ENCODE measurements at regions not wholly inside any gene's neighbourhood (a gene's known extent, or its start where the extent isn't known, plus 50 kb on each side); places are given as distances from the start of the nearest gene placed in this dataset.

DNA sequence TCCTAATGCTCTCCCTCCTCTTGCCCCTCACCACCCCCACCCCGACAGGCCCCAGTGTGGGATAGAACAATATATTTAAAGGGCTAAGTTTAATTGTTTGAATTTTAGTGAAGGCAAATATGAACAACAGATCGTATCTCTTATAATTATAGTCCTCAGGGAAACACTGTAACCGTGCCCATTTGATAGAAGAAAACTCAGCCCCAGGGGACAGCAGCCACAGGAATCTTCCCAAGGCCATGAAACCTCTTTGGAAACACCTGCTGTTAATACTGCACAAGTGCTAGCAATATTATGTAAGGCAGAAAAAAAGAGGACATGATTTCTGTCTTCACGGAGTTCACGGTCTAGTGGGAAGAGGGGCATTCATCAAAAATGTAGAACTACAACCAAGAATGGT is 142.2 kb downstream of the URB2 start:
- no peak for DNase-seq

DNA sequence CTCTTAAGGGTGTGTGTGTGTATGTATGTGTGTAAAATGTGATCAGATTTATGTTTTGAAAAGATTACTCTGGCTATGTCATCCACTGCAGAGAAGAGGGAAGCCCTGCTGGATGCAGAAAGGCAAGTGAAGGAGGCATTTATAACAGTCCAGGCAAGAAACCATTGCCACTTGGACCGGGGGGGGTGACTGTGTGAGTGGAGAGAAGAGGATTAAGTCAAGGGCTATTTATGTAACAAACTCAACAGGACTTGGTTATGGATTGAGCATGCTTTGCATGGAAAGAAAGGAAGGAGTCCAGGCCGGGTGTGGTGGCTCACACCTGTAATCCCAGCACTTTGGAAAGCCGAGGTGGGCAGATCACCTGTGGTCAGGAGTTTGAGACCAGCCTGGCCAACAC is 143.0 kb downstream of the URB2 start:
- DNase-seq = no peak

DNA sequence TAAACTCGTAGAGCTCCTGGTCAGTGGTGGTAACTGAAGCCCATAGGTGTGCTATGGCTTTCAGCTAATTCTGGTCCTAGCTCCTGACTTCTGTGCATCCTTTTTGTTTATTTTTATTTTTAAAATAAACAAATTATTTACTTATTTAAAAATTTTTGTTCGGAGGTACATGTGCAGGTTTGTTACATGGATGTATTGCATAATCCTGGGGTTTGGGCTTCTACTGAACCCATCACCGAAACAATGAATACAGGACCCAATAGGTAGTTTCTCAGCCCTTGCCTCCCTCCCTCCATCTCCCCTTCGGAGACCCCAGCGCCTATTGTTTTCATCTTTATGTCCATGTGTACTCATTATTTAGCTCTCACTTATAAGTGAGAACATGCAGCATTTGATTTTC is 143.8 kb downstream of the URB2 start:
- DNase-seq = no peak

DNA sequence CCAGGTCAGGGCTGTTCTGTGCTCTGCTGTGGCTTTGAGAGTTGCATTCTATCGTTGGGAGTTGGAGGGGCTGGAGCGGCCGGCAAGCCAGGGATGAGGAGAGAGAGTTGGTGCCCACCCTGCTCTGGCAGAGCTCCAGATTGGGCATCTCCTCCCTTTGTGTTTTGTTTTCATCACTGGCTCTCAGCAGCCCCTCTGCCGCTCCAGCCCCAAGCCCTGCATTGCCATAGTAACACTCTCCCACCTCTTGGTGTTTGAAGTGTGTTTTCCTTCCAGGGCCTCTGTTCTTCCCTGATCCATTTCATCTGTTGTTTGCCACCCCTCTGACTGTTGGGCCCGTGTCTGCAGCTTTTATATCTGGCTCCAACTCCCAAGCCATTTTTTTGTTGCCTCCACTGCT is 152.7 kb downstream of the URB2 start:
- DNase-seq = no peak

DNA sequence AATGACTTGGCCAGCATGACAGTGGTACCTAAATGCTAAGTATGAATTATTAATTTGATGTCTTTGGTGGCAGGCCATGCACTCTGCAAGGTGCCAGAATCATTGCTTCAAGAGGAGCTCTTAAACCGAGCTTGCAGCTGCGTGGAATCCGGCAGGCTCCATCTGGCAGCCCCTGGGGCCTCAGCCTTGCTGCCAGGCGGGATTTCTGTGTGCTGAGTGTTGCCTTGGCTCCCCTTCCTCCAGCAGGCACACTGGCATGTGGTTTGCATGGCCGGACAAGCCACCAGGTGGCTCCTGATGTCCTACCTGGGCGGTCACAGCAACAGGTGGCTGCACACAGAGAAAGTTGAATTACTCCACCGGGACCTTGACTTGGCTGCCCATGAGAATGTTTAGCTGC is 155.4 kb downstream of the URB2 start:
- DNase-seq = no peak

DNA sequence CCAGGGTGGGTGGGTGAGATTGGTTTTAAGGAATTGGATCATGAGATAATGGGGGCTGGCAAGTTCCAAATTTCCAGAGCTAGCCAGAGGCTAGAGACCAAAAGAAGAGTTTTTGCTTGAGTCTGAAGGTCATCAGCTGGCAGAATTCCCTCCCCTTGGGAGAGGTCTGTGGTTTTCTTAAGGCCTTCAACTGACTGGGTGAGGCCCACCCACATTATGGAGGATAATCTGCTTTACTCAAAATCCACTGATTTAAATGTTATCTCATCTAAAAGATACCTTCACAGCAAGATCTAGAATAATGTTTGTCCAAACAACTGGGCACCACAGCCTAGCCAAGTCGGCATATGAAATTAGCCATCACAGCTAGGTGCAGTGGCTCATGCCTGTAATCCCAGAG is 156.4 kb downstream of the URB2 start:
- DNase-seq = no peak

DNA sequence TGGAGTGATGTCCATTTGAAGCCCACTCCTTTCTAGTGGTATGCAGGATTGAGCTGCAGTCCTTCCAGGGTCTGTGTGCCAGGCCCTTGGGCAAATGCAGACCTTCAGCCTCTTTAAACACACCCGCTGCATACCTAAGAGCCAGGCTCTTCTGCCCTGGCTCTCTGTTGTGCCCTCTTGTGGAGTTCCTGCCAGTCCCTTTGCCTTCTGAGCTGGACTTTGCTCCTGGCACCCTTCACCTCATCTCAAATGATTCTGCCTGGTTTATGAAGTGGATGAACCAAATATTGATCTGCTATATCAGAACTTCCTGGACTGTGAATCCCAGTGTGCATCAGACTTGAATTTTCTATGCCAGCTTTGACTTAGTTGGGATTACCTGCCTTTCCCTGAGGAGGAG is 158.8 kb downstream of the URB2 start:
- DNase-seq = no peak

DNA sequence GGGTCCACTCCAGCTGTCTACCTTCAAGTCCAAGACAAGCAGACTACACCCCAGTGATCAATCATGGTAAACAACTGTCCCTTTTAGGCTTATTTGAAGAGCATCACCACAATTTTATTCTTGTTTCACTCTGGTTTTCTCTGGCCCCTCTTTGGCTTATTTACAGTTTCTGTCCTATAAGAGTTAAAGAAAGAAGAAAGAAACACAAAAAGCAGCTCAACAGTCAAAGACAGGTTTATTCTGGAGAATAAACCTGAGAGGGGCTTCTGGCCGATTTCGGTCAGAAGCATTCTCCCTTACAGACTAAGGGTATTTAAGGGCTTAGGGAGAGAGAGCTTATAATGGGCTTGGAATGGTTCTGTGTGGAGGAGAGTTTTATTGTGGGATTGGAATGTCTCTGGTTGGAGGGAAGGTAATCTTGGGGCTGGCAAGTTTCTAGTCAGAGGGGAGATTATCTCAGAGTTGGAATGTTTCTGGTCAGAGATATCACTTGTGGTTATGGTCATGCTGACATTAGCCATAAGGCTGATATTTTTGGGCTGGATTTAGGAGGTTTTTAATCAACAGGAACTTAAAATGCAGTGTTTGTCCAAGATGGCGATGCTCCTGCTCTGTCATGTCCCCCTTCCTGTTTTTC is 161.0 kb downstream of the URB2 start:
- no peak for DNase-seq

DNA sequence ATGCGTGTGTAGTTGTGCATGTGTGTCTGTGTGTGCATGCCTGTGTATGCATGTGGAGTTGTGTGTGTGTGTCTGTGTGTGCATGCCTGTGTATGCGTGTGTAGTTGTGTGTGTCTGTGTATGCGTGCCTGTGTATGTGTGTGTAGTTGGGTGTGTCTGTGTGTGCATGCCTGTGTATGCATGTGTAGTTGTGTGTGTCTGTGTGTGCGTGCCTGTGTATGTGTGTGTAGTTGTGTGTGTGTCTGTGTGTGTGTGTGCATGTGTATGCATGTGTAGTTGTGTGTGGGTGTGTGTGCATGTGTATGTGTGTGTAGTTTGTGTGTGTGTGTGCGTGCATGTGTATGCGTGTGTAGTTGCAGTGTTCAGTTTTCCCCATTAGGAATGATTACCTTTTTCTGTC is 162.0 kb downstream of the URB2 start:
- no peak for DNase-seq

DNA sequence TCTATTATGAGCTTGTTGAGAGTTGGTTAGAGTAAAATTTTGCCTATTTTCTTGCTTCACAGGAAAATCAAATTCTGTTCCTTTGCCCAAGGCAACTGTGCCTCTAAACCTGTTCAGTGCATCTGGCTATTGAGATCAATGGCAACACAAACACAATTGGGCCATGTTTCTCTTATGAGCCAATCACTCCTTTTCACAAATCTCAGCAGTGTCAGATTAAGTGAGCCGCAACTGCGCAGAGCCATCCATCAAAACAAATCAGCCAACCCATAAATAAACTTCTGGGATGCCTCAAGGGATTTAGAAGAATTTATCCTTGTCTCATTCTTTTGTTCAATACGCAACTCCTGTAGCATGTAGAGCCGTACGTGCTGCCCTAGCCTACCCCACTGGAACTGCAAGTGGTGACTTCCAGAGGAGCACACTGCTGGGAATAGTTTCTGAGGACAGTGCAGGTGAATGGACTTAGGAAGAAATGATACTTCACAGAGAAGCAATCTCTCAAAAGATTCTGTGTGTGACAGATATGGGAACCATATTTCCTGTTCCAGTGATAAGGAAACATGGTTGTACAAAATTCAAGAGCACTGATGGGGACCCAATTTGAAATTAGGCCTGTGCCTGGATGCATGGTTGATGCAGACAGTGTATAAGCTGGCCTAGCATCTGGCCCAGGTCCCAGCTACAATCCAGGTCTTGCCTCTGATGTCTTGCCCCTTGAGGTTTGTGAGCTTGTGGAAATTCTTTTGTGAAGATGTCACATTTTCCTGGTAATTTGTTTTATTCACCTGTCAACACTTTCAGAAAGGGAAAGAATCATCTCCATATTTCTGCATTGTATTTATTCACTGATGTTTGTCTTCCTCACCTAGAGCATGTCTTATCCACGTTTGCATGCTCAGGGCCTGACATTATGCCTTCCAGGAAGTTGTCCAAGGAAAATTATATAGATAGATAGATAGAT is 166.2 kb downstream of the URB2 start:
- no peak for DNase-seq

DNA sequence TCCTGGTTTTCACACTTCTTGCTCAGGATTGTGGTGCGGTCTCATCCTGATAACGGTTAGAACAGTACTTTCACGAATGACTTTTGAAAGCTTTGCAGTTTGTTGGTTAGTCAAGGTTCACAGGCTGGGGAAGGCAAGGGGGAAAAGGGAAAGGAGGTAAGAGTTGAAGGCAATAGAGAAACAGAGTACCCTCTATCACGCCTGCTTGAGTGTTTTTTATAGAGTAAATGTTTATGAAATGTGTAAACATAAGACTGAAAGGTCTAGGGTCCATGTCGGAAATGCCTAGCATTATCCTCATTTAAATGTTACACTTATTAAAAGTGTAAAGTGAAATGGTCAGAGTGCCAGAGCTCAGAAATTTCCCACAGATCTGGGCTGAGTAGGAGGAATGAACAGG is 167.4 kb downstream of the URB2 start:
- DNase-seq = no peak

DNA sequence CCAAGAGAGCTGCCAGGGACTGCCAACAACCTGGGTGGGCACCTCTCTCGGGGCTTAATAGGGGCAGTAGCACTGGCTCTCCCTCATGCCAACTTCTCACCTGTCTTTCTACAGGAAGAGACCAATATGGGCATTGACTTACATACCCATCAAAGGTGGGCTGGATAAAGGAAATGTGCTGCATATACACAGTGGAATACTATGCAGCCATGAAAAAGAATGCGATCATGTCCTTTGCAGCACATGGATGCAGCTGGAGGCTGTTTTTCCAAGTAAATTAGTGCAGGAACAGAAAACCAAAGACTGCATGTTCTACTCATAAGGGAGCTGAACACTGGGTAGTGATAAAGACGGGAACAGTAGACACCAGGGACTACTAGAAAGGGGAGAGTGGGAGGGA is 172.5 kb downstream of the URB2 start:
- DNase-seq = no peak

DNA sequence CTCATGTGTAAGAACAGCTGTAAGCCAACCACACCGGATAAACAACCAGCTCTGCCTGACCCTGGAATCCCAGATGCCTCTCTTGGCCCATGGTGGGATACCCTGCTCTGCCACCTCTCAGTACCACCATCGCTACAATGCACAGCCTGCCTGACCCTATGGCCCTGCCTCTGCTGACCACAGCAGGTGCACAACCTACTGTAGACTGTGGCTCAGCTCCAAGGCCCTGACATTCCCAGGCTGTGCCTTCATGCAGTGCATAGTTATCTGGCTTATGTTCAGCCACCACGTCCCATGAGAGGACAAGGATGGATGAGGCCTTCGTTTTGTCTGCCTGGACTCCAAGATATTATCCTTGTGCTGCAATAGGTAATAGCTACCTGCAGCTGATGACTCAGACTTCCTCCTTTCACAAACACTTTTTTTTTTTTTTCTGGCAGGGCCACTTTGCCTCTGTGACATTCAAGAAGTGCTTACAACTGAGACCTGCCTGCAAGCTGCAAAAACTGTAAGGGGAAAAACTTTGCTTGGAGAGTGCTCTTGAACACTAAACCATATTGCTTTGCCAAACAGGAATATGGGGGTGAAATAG is 177.7 kb downstream of the URB2 start:
- DNase-seq = no peak

DNA sequence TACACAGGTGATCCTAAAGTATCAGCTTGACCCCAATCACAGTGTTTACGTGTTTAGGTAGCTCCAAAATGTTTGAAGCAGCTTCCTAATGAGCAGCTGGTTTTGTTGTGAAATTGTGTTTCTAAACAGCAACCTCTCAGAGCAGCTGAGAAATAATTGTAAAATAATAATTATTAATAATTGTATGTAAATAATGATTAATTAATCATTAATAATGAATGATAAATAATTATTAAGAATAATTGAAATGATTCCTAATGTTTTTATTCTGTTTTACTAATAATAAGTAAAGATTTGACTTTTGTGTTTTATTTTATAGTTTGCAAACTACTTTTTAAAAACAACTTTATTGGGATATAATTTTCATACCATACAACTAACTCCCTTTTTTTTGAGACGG is 182.2 kb downstream of the URB2 start:
- no peak for DNase-seq

DNA sequence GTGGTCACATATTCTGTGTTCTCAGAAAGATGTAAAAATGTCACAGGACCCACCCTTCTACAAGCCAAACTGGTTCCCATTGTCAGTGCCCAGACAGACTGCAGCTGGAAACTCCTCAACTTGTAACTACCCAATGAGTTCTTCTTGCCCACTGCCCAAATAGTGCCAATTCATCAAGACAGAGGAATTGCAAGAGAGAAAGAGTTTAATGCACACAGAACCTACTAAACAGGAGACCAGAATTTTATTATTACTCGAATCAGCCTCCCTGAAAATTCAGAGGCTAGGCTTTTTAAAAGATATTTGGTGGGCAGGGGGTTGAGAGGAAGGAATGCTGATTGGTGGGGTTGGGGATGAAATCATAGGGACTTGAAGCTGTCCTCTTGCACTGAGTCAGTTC is 184.1 kb downstream of the URB2 start:
- DNase-seq = no peak

DNA sequence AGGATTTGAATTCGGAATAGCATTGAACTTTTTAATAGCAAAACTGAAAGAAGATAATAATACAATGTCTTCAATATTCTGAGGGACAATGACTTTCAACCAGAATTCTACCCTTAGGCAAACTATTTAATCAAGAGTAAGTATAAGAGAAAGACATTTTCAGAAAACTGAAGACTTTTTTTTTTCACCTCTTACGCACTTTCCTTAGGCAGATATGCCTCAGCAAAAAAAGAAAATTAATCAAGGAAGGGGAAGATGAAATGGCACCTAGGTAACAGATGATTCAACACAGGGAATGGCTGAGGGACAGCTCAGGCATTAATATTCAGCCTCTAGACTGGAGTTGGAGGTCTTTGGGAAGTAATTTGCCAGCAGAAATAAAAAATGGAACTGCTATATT is 184.9 kb downstream of the URB2 start:
- no peak for DNase-seq

DNA sequence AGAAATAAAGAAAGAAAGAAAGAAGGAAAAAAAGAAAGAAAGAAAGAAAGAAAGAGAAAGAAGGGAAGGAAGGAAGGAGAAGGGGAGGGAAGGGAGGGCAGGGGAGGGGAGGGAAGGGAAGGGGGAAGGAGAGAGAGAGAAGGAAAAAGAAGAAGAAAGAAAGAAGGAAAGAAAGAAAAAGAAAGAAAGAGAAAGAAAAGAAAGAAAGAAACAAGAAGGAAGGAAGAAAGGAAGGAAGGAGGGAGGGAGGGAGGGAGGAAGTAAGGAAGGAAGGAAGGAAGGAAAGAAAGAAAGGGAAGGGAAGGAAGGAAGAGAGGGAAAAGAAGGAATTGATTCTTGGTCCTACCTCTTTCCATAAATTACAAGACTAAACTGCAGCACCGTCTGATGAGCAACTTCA is 186.1 kb downstream of the URB2 start:
- DNase-seq = no peak

DNA sequence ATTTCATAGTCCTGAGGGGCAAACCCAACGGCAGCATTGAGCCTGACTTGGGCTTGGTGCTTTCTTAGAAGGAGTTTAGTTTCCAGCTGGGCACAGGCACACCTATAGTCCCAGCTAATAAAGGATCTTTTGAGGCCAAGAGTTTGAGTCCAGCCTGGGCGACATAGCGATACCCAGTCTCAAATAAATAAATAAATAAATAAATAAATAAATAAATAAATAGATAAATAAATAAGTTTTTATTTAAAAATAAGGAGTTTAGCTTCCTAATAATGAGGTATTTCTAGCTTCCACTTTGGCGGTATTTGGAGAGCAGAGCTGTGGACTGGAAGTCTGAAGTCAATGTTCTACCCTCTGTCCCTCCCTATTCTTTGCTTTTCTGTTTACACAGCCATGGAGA is 186.6 kb downstream of the URB2 start:
- no peak for DNase-seq

DNA sequence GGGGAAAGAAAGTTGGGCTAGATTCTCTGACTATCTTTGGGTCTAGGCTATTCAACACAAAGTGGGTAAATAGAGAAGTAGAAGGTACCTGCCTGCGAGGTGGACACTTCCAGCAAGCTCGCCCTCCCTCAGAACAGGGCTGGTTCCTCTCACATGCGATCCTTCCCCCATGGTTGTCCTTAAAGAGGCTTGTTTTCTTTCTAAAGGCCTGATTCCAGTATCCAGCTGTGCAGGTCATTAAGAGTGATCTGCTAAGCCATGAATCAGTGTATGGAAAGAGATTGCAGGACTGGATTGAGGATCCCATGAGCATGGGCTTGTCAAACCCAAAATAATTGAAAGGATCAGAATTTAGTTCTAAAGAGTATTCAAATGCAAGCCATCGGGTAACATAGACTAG is 189.0 kb downstream of the URB2 start:
- DNase-seq = no peak

DNA sequence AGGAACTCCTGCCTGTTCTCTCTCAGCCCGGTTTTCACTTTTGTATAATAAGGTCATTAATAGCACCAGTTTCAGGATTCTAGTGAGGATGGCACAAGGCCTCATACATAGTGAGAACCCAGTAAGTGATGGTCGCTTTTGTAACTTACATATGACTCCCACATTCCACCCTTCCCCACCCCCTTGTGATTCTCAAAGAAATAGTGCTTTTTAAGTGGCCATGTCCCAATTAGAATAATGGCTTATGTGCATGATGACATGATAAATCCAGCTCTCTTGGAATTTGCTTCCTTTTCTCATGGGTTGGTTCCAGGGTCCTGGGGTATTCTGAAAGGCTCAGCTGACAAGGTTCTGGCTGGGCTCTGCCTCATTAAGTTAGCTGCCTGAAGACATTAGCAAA is 189.9 kb downstream of the URB2 start:
- DNase-seq = no peak

DNA sequence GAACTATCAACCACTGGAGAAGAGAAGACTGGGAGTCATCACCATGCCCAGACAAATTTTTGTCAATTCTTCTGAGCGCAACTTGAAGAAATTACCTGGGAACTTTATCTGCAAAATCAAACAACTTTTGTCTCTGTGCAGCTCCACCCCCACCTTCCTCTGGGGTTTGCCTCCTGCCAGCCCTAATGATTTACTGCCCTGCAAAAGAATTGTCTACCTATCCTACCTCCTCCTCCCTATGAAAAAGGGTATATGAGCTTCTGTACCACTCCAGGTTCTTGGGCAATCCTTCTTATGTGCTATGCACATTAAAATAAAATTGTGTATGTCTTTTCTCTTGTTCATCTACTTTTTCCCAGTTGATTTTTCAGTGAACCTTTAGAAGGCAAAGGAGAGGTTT is 191.9 kb downstream of the URB2 start:
- no peak for DNase-seq

DNA sequence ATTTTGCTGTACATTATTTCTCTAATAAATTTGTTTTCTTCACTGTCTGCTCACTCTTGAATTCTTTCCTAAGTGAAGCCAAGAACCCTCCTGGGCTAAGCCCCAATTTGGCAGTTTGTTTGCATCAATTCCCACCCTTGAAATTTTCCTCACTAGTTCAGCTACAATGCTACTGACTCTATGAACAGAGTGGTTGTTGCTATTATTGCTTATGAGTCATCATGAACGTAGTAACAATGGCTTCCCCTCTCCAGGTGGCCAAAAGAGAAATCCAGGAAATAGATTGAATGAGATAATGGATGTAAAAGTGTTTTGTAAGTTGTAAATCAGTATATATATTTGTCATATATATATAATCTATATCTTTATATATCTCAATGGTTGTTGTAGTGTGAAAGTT is 193.0 kb downstream of the URB2 start:
- DNase-seq = no peak

DNA sequence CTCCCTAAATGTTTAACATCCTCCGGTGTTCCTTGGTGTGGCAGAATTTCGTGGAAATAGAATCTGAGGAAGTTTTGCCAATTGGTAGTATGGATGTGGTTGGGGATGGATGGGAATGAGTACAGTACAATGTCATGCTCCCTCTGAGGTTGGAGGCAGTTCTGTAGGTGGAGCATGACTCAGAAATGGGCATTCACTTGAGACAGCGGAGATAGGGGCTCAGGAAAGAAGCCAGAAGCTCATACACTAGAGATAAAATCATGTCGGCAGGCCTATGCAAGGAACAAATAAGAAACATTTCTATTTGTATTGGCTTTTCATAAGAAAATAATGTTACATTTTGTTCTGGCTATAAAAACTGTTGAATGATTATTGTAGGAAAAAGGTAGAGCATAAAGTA is 196.0 kb downstream of the URB2 start:
- DNase-seq = no peak

DNA sequence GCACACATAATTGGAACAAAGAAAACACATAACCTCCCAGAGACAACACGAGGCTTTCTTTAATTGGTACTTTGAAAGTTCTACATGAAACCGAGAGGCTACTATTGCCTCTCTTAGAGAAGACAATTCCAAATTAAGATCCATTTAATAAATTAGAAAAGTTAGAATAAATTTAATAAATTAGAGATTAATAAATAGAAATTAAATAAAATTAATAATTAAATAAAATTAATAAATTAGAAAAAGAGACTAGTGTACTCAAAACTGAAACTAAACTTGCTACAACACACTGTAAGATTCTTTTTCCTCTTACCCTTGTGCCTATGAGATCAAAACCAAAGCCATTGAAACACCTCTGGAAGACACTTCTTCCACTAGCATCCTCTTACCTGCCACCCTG is 199.0 kb downstream of the URB2 start:
- no peak for DNase-seq

Data from stimulated activated CD4-positive, alpha-beta T cell treated with anti-CD3 and anti-CD28 coated beads, Interleukin-4, amount 100 ng/mL, for 1 hour (primary cell).